K562 (cell line): ENCODE measurements at regions not wholly inside any gene's neighbourhood (a gene's known extent, or its start where the extent isn't known, plus 50 kb on each side); places are given as distances from the start of the nearest gene placed in this dataset.

ENCODE experiments used
- ATAC-seq: fragments of 200-7000 bp; cut with Tn5 transposase; 3 replicates; pipeline ENCODE4 v1.9.1; 2020; ENCODE audit warnings: moderate library complexity
- BruUV-seq: library from RNA; stranded (reverse); fragments of 400-500 nt; replicated peaks from 2 replicates; lab custom pipeline; 2021; lab: Mats Ljungman, UMichigan
- CTCF ChIA-PET: fragments of 300-600 bp; formaldehyde crosslinking; extraction: SDS; loops from one replicate; lab custom pipeline; 2021; ENCODE audit warnings: low intra/inter-chr PET ratio; lab: Yijun Ruan, JAX
- POLR2A ChIA-PET: fragments of 300-600, 350-650 bp; sonication (Branson Sonifier 250); formaldehyde crosslinking; extraction: SDS; loops from one replicate; lab custom pipeline; 2021; ENCODE audit warnings: antibody characterized with exemption, inconsistent platforms; lab: Yijun Ruan, JAX
- DNase-seq, 4 experiments: peaks; one replicate each; pipeline versions ENCODE4 v3.0.0 to v3.0.0-alpha.2; 2011 to 2018; ENCODE audit warnings: low spot score in 3 of 4, mixed read lengths in 3 of 4; ENCODE audit errors: extremely low read depth in 1 of 4
- FAIRE-seq: peaks from 2 replicates; lab custom pipeline; 2011; peaks lifted over from hg19 to GRCh38; lab: Jason Lieb, UNC
- H2AFZ ChIP-seq: 2 replicates; pipeline ENCODE4 v1.6.0; 2011; ENCODE audit warnings: low read depth, low read length, control low read depth, inconsistent platforms
- H3K27ac ChIP-seq: fragments of 200-600 bp; 3 replicates; pipeline ENCODE4 v1.8.0; 2011; ENCODE audit warnings: low read depth, mild to moderate bottlenecking, control low read depth, inconsistent platforms, low read length, moderate library complexity, mixed read lengths; ENCODE audit errors: extremely low read depth
- H3K27me3 ChIP-seq, 2 experiments: fragments of 300-600 bp in 1 of 2; 2 replicates in 1 of 2; 3 replicates in 1 of 2; pipeline versions ENCODE4 v1.6.0 to v1.8.0; 2011; ENCODE audit warnings: inconsistent platforms in 2 of 2, low read length in 2 of 2, mild to moderate bottlenecking in 1 of 2, mixed read lengths in 1 of 2, moderate library complexity in 1 of 2; ENCODE audit not compliant: control insufficient read depth in 2 of 2, insufficient read depth in 2 of 2
- H3K36me3 ChIP-seq: fragments of 300-600 bp; 3 replicates; pipeline ENCODE4 v1.8.0; 2011; ENCODE audit warnings: mild to moderate bottlenecking, low read length, inconsistent platforms; ENCODE audit not compliant: control insufficient read depth, insufficient read depth
- H3K4me1 ChIP-seq, 2 experiments: fragments of 200-600 bp in 1 of 2; replicated peaks in 1 of 2; 2 replicates in 1 of 2; 3 replicates in 1 of 2; pipeline versions ENCODE4 v1.5.1 to v1.8.0; 2011; ENCODE audit warnings: inconsistent platforms in 2 of 2, low read length in 2 of 2, mild to moderate bottlenecking in 1 of 2, mixed read lengths in 1 of 2, moderate library complexity in 1 of 2; ENCODE audit not compliant: control insufficient read depth in 2 of 2, insufficient read depth in 2 of 2
- H3K4me2 ChIP-seq: 2 replicates; pipeline ENCODE4 v1.6.1; 2011; ENCODE audit warnings: low read length, control low read depth, inconsistent platforms, mixed read lengths; ENCODE audit not compliant: insufficient read depth
- H3K4me3 ChIP-seq: fragments of 200-600 bp; sonication (generic), shearing (Covaris generic); 2 replicates; pipeline ENCODE4 v1.5.1; 2016; ENCODE audit warnings: control low read depth, inconsistent platforms
- H3K79me2 ChIP-seq: fragments of 200-600 bp; 3 replicates; pipeline ENCODE4 v1.8.0; 2011; ENCODE audit warnings: low read length, inconsistent platforms; ENCODE audit not compliant: control insufficient read depth, insufficient read depth
- H3K9ac ChIP-seq, 2 experiments: 2 replicates each; pipeline versions ENCODE4 v1.6.0 to v1.6.1; 2011; ENCODE audit warnings: low read depth in 2 of 2, low read length in 2 of 2, control low read depth in 1 of 2, inconsistent platforms in 1 of 2, mild to moderate bottlenecking in 1 of 2, mixed read lengths in 1 of 2; ENCODE audit not compliant: insufficient read depth in 1 of 2
- H3K9me1 ChIP-seq: one replicate; pipeline ENCODE4 v1.6.0; 2011; ENCODE audit warnings: inconsistent platforms, mild to moderate bottlenecking, low read length, moderate library complexity; ENCODE audit not compliant: control insufficient read depth, insufficient read depth
- H3K9me3 ChIP-seq: replicated peaks from 2 replicates; pipeline ENCODE4 v1.5.1; 2011; ENCODE audit warnings: low read depth, low read length, inconsistent platforms; ENCODE audit not compliant: control insufficient read depth, insufficient read depth
- H4K20me1 ChIP-seq: replicated peaks from 2 replicates; pipeline ENCODE4 v1.6.1; 2011; ENCODE audit warnings: low read length, inconsistent platforms, mixed read lengths; ENCODE audit not compliant: control insufficient read depth, insufficient read depth
- ASH1L ChIP-seq: fragments of 450-650 bp; IDR thresholded peaks from 2 replicates; pipeline ENCODE4 v1.6.1; 2018; ENCODE audit warnings: borderline replicate concordance, mild to moderate bottlenecking, low read depth; ENCODE audit not compliant: partially characterized antibody
- CCNT2 ChIP-seq: IDR thresholded peaks from 2 replicates; pipeline ENCODE4 v1.6.1; 2011; ENCODE audit warnings: borderline replicate concordance, low read depth, mild to moderate bottlenecking, moderate library complexity, mixed read lengths, low read length; ENCODE audit not compliant: insufficient read length; ENCODE audit errors: extremely low read depth
- CTBP1 ChIP-seq: fragments of 450-650 bp; IDR thresholded peaks from 2 replicates; pipeline ENCODE4 v1.6.1; 2016; ENCODE audit warnings: borderline replicate concordance
- E2F3 ChIP-seq: fragments of 250-450 bp; sonication (Bioruptor Pico); IDR thresholded peaks from 2 replicates; pipeline ENCODE4 v1.4.0; 2020; ENCODE audit warnings: mild to moderate bottlenecking
- HNRNPH1 ChIP-seq: fragments of 200-400 bp; formaldehyde crosslinking; optimal IDR thresholded peaks from 2 replicates; pipeline ENCODE3; 2017; ENCODE audit warnings: low read depth, mild to moderate bottlenecking, low read length, moderate library complexity
- HNRNPK ChIP-seq: fragments of 200-400 bp; formaldehyde crosslinking; IDR thresholded peaks from one replicate; pipeline ENCODE4 v1.6.1; 2018; ENCODE audit warnings: mild to moderate bottlenecking, low read depth, low read length; ENCODE audit not compliant: poor library complexity, severe bottlenecking
- MAFK ChIP-seq: IDR thresholded peaks from 2 replicates; pipeline ENCODE4 v1.6.1; 2011; ENCODE audit warnings: low read length, improper control_type of control experiment
- NR2C2 ChIP-seq, 2 experiments: fragments of 200-800 bp in 1 of 2; sonication (Bioruptor generic) in 1 of 2; sonication (generic) in 1 of 2; formaldehyde crosslinking in 1 of 2; IDR thresholded peaks; 2 replicates each; pipeline versions ENCODE4 v1.6.1 to v1.8.0; 2016 to 2022; ENCODE audit warnings: mild to moderate bottlenecking in 1 of 2, missing compliant biosample characterization in 1 of 2, missing genetic modification characterization in 1 of 2, missing genetic modification reagents in 1 of 2
- PRMT5 ChIP-seq: sonication (generic); formaldehyde crosslinking; IDR thresholded peaks from 2 replicates; pipeline ENCODE4 v1.5.0; 2020; ENCODE audit warnings: missing genetic modification reagents
- RBFOX2 ChIP-seq: fragments of 200-400 bp; formaldehyde crosslinking; IDR thresholded peaks from 2 replicates; pipeline ENCODE4 v1.6.1; 2017; ENCODE audit warnings: low read depth, mild to moderate bottlenecking, low read length, moderate library complexity
- XRCC3 ChIP-seq: fragments of 450-650 bp; IDR thresholded peaks from 2 replicates; pipeline ENCODE4 v1.6.1; 2017; ENCODE audit warnings: mild to moderate bottlenecking, moderate library complexity
- ZBTB8A ChIP-seq: fragments of 450-650 bp; IDR thresholded peaks from 2 replicates; pipeline ENCODE4 v1.6.1; 2018; ENCODE audit warnings: mild to moderate bottlenecking, moderate library complexity; ENCODE audit not compliant: partially characterized antibody
- WGBS: fragments of 100-300 bp; shearing (Covaris generic); methylation state at CpG from one replicate; pipeline ENCODE4 v1.1.6; 2016; ENCODE audit warnings: low coverage, mixed read lengths; ENCODE audit not compliant: insufficient coverage; ENCODE audit errors: missing lambda C conversion rate; 5-methylcytosine and 5-hydroxymethylcytosine counted together
- in situ Hi-C: fragments of 300-500 bp; cut with MboI; formaldehyde crosslinking; loops from 4 replicates; pipeline ENCODE4 v1.15.0; 2018; ENCODE audit warnings: inconsistent platforms, mixed read lengths
- intact Hi-C: fragments of 100-400 bp; cut with micrococcal nuclease; formaldehyde crosslinking; loops from 2 replicates; pipeline ENCODE4 v1.14.2; 2022
- TF ChIP-seq, protein P1 (sequence below): fragments of 450-650 bp; IDR thresholded peaks from 2 replicates; pipeline ENCODE4 v1.7.0; 2016; ENCODE audit warnings: borderline replicate concordance
- TF ChIP-seq, protein P2 (sequence below): sonication (generic); formaldehyde crosslinking; IDR thresholded peaks from 2 replicates; pipeline ENCODE4 v1.8.0; 2022; ENCODE audit warnings: mild to moderate bottlenecking, low read depth, missing genetic modification reagents
- TF ChIP-seq, protein P3 (sequence below), 2 experiments: fragments of 450-650 bp in 1 of 2; sonication (generic) in 1 of 2; formaldehyde crosslinking; conservative IDR thresholded peaks; 2 replicates each; pipeline versions ENCODE4 v1.4.0 to v1.8.1; 2020 to 2022; ENCODE audit warnings: mild to moderate bottlenecking in 1 of 2, missing genetic modification reagents in 1 of 2

DNA sequence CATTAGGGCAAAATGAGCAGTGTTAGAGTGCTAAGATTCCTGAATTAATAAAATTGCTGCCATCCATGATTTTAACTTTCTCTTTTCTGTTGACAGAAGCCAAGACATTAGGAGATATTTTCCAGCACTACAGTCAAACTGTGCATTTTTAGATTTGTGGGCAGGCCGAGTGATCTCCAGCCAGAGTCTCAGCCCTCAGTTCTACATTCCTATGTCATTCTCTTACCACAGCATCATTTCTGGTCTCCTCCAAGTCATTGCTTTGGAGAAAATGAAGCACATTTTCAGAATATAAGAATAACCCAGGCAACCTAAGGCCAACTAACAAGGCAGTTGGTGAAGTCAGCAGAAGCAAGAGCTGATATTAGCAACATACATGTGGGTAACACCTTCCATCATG is 74.6 kb upstream of the NUDT7 start (continued):
- TF ChIP-seq E2F3 (CRISPR knock-in tag) (no peak), MAFK (no peak)

DNA sequence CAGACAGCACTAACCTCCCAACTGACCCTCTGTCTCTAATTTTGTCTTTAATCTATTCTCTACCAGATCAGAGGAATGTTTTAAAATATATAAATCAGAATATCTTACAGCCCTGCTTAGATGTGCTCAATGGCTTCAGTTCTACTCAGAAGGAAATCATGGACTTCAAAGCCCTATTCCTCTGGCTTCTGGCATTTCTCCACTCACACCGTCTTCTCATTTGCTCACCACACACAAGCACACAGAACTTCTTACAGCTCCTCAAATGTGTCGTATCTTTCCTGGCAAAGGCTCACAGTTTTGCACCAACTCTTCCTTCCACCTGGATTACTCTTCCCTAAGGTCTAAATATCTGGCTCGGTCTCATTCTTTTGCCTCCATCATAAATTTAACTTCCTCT is 71.6 kb upstream of the NUDT7 start:
- Histone ChIP-seq H3K9ac (no peak overlapping the region), H3K9me3 (no peaks in the 10 kb centered on the region), H3K4me2 (no peak overlapping the region), H3K27ac (no peak overlapping the region), H2AFZ (no peak overlapping the region), H3K27me3 (no peaks in the 10 kb centered on the region), H3K4me1 (no peaks in the 10 kb centered on the region), H3K79me2 (no peaks in the 10 kb centered on the region), H3K9me1 (no peaks in the 10 kb centered on the region), H3K36me3 (no peaks in the 10 kb centered on the region), H4K20me1 (no peaks in the 10 kb centered on the region), H3K4me3 (no peak overlapping the region)
- ATAC-seq (no peak), FAIRE-seq (no peak), DNase-seq (no peak)
- in situ Hi-C loops = no loop called here
- no TSS peak for BruUV-seq
- POLR2A ChIA-PET = no interaction called here
- 0% methylated on average over 3 of the region's 3 CpGs for WGBS
- no peak for TF ChIP-seq NR2C2 (CRISPR knock-in tag; IDR thresholded peaks at IDR 0.05)
- no peak for TF ChIP-seq NR2C2 (tag; IDR thresholded peaks at IDR 0.05)
- TF ChIP-seq PRMT5 = no peak
- TF ChIP-seq, protein P1, sequence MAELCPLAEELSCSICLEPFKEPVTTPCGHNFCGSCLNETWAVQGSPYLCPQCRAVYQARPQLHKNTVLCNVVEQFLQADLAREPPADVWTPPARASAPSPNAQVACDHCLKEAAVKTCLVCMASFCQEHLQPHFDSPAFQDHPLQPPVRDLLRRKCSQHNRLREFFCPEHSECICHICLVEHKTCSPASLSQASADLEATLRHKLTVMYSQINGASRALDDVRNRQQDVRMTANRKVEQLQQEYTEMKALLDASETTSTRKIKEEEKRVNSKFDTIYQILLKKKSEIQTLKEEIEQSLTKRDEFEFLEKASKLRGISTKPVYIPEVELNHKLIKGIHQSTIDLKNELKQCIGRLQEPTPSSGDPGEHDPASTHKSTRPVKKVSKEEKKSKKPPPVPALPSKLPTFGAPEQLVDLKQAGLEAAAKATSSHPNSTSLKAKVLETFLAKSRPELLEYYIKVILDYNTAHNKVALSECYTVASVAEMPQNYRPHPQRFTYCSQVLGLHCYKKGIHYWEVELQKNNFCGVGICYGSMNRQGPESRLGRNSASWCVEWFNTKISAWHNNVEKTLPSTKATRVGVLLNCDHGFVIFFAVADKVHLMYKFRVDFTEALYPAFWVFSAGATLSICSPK = no peak
- TF ChIP-seq HNRNPH1 = no peak
- TF ChIP-seq XRCC3 = no peak
- TF ChIP-seq, protein P2, sequence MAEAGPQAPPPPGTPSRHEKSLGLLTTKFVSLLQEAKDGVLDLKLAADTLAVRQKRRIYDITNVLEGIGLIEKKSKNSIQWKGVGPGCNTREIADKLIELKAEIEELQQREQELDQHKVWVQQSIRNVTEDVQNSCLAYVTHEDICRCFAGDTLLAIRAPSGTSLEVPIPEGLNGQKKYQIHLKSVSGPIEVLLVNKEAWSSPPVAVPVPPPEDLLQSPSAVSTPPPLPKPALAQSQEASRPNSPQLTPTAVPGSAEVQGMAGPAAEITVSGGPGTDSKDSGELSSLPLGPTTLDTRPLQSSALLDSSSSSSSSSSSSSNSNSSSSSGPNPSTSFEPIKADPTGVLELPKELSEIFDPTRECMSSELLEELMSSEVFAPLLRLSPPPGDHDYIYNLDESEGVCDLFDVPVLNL (CRISPR knock-in tag) = no peak
- TF ChIP-seq ZBTB8A = no peak
- TF ChIP-seq CCNT2 = no peak
- no peak for TF ChIP-seq ASH1L
- no peak for TF ChIP-seq RBFOX2
- TF ChIP-seq CTBP1 = no peak
- TF ChIP-seq, protein P3, sequence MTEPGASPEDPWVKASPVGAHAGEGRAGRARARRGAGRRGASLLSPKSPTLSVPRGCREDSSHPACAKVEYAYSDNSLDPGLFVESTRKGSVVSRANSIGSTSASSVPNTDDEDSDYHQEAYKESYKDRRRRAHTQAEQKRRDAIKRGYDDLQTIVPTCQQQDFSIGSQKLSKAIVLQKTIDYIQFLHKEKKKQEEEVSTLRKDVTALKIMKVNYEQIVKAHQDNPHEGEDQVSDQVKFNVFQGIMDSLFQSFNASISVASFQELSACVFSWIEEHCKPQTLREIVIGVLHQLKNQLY (CRISPR knock-in tag; conservative IDR thresholded peaks at IDR 0.05) = no peak
- no peak for TF ChIP-seq HNRNPK
- intact Hi-C loops = no loop called here
- CTCF ChIA-PET = no interaction called here
